Smooth muscle cell (in vitro differentiated cells): ENCODE measurements at regions not wholly inside any gene's neighbourhood (a gene's known extent, or its start where the extent isn't known, plus 50 kb on each side); places are given as distances from the start of the nearest gene placed in this dataset.
A peak's percentile ranks its signal among the peaks of the same experiment; 100 is the strongest.

Experiments
- DNase-seq: peaks from one replicate; lab custom pipeline; 2025; ENCODE audit not compliant: unreplicated experiment; lab: John Stamatoyannopoulos, UW
- H2AFZ ChIP-seq: fragments of 200-600 bp; sonication (generic); 2 replicates; pipeline ENCODE4 v1.6.0; 2016; ENCODE audit warnings: antibody characterized with exemption, low read depth, mild to moderate bottlenecking
- H3F3A ChIP-seq: fragments of 200-600 bp; sonication (generic); 2 replicates; pipeline ENCODE4 v1.6.0; 2017; ENCODE audit warnings: antibody characterized with exemption, low read depth
- H3K27ac ChIP-seq: fragments of 200-600 bp; sonication (generic); 2 replicates; pipeline ENCODE4 v1.5.1; 2016; ENCODE audit warnings: low read depth, mild to moderate bottlenecking
- H3K27me3 ChIP-seq: fragments of 200-600 bp; sonication (generic); 2 replicates; pipeline ENCODE4 v1.6.1; 2016; ENCODE audit warnings: low read depth, mild to moderate bottlenecking
- H3K36me3 ChIP-seq: fragments of 200-600 bp; sonication (generic); 2 replicates; pipeline ENCODE4 v1.5.1; 2016; ENCODE audit warnings: low read depth
- H3K4me1 ChIP-seq: fragments of 200-600 bp; sonication (generic); 2 replicates; pipeline ENCODE4 v1.5.1; 2016; ENCODE audit warnings: low read depth
- H3K4me2 ChIP-seq: fragments of 200-600 bp; sonication (generic); 2 replicates; pipeline ENCODE4 v1.6.0; 2016; ENCODE audit warnings: mild to moderate bottlenecking
- H3K4me3 ChIP-seq: fragments of 200-600 bp; sonication (generic); 2 replicates; pipeline ENCODE4 v1.5.1; 2016; ENCODE audit warnings: mild to moderate bottlenecking
- H3K79me2 ChIP-seq: fragments of 200-600 bp; sonication (generic); 2 replicates; pipeline ENCODE4 v1.6.0; 2016; ENCODE audit warnings: low read depth, mild to moderate bottlenecking
- H3K9ac ChIP-seq: fragments of 200-600 bp; sonication (generic); 2 replicates; pipeline ENCODE4 v1.6.0; 2016; ENCODE audit warnings: low read depth
- H3K9me3 ChIP-seq: fragments of 200-600 bp; sonication (generic); replicated peaks from 2 replicates; pipeline ENCODE4 v1.5.1; 2016; ENCODE audit warnings: low read depth
- H4K20me1 ChIP-seq: fragments of 200-600 bp; sonication (generic); 2 replicates; pipeline ENCODE4 v1.6.0; 2016; ENCODE audit warnings: low read depth
- CTCF ChIP-seq: fragments of 200-600 bp; sonication (generic); IDR thresholded peaks from 2 replicates; pipeline ENCODE4 v1.5.1; 2017; ENCODE audit warnings: borderline replicate concordance, mild to moderate bottlenecking, antibody characterized with exemption; ENCODE audit not compliant: insufficient read depth, poor library complexity, severe bottlenecking
- WGBS: methylation state at CpG from one replicate; pipeline ENCODE4 v1.1.7; 2016; ENCODE audit warnings: low lambda C conversion rate; 5-methylcytosine and 5-hydroxymethylcytosine counted together

- DNase-seq, result no peak
- H3K79me2 ChIP-seq, result no peaks in the 10 kb centered on the region
- H4K20me1 ChIP-seq, result no peaks in the 10 kb centered on the region
- no peak overlapping the region for H3K27ac ChIP-seq
- H3K36me3 ChIP-seq, result no peaks in the 10 kb centered on the region
- no peaks in the 10 kb centered on the region for H3K4me1 ChIP-seq
- no peaks in the 10 kb centered on the region for H3F3A ChIP-seq
- no peaks in the 10 kb centered on the region for H3K9me3 ChIP-seq
- H2AFZ ChIP-seq, result no peak overlapping the region
- no peak overlapping the region for H3K4me2 ChIP-seq
- H3K9ac ChIP-seq, result no peak overlapping the region
- H3K27me3 ChIP-seq, result no peaks in the 10 kb centered on the region
- 100% methylated on average over 1 of the region's 1 CpG for WGBS
- H3K4me3 ChIP-seq, result no peak overlapping the region
- TF ChIP-seq CTCF, result no peak
Observed at GRCh38 chr21:32102426-32102825, 176.4 kb downstream of the MIS18A start.

GRCh38 chr21:32101277-32101676 is 177.6 kb downstream of the MIS18A start:
- H3K36me3 ChIP-seq, result no peaks in the 10 kb centered on the region
- no peak overlapping the region for H3K4me3 ChIP-seq
- no peaks in the 10 kb centered on the region for H3K27me3 ChIP-seq
- WGBS, result 85% methylated on average over 3 of the region's 3 CpGs
- no peaks in the 10 kb centered on the region for H3K79me2 ChIP-seq
- no peaks in the 10 kb centered on the region for H3K4me1 ChIP-seq
- TF ChIP-seq CTCF, result no peak
- no peak for DNase-seq
- no peaks in the 10 kb centered on the region for H3F3A ChIP-seq
- no peak overlapping the region for H3K4me2 ChIP-seq
- no peak overlapping the region for H3K9ac ChIP-seq
- no peak overlapping the region for H3K27ac ChIP-seq
- H2AFZ ChIP-seq, result no peak overlapping the region
- H4K20me1 ChIP-seq, result no peaks in the 10 kb centered on the region
- H3K9me3 ChIP-seq, result no peaks in the 10 kb centered on the region

- 92% methylated on average over 5 of the region's 5 CpGs for WGBS
- no peak for TF ChIP-seq CTCF
- DNase-seq, result no peak
- H2AFZ ChIP-seq, result no peak overlapping the region
- no peak overlapping the region for H3K9ac ChIP-seq
- no peaks in the 10 kb centered on the region for H3K27me3 ChIP-seq
- H3F3A ChIP-seq, result no peaks in the 10 kb centered on the region
- no peak overlapping the region for H3K4me2 ChIP-seq
- no peaks in the 10 kb centered on the region for H4K20me1 ChIP-seq
- no peaks in the 10 kb centered on the region for H3K9me3 ChIP-seq
- no peaks in the 10 kb centered on the region for H3K4me1 ChIP-seq
- no peaks in the 10 kb centered on the region for H3K79me2 ChIP-seq
- no peak overlapping the region for H3K4me3 ChIP-seq
- no peak overlapping the region for H3K27ac ChIP-seq
- no peaks in the 10 kb centered on the region for H3K36me3 ChIP-seq
Observed at GRCh38 chr21:32100423-32100822, 178.4 kb downstream of the MIS18A start.

GRCh38 chr21:32099812-32100416 is 178.9 kb downstream of the MIS18A start:
- no peaks in the 10 kb centered on the region for H3K36me3 ChIP-seq
- WGBS, result 77% methylated on average over 5 of the region's 5 CpGs
- H3K27me3 ChIP-seq, result no peaks in the 10 kb centered on the region
- H3F3A ChIP-seq, result no peaks in the 10 kb centered on the region
- TF ChIP-seq CTCF, result peak; percentile 9
- DNase-seq, result no peak
- no peak overlapping the region for H3K4me2 ChIP-seq
- H3K4me1 ChIP-seq, result no peaks in the 10 kb centered on the region
- H2AFZ ChIP-seq, result no peak overlapping the region
- no peak overlapping the region for H3K27ac ChIP-seq
- no peaks in the 10 kb centered on the region for H4K20me1 ChIP-seq
- H3K9ac ChIP-seq, result no peak overlapping the region
- no peaks in the 10 kb centered on the region for H3K79me2 ChIP-seq
- H3K4me3 ChIP-seq, result no peak overlapping the region
- no peaks in the 10 kb centered on the region for H3K9me3 ChIP-seq
